IPS DF 4.7 (cell line): ENCODE measurements at regions not wholly inside any gene's neighbourhood (a gene's known extent, or its start where the extent isn't known, plus 50 kb on each side); places are given as distances from the start of the nearest gene placed in this dataset.

Source experiments
- DNase-seq: peaks from one replicate; pipeline ENCODE4 v3.0.0-alpha.2; 2013; ENCODE audit warnings: low spot score; ENCODE audit errors: extremely low read depth

GRCh38 chr5:168052686-168053085, 238.8 kb upstream of the WWC1 start:
- no peak for DNase-seq

DNA sequence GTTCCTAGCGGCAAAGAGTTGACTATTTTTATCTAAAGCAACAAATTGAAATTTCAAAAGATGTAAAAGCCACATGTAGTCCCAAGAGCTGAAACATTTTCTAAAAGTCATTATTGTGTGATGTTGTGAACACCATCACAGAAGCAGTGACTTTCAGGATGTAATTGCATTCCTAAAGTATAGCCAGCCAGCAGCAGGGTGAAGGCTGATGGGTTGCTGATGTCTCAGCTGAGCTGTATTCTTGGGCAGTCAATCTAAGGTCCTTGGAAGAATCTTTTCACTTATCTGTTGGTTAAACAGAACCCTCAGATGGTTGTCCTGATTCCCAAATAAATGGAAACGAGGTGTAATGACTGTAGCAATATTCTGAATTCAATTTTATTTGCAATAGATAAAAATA, 237.4 kb upstream of the WWC1 start:
- DNase-seq, result no peak

DNA sequence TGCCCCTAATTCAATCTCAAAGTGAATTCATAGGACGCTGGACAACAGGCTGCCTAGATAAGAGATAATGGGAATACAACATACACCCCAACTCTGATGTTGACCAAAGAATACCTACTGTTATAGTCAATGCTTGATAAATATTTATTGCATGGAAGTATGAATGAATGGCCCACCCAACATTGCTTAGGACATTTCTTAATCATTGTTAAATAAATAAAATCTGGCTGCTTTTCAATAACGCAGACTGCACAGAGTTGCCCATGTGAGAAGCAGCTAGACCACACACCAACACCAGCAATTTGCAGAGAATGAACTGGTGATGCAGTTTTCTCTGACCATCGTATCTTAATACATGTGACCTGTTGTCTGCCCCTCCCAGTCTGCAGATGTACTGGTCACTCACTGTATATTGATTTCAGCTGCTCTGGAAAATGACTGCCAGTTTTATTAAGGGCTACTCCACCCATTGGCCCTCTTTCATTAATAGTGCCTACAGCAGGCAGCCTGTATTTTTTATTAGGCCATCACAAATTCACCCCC, 236.2 kb upstream of the WWC1 start:
- no peak for DNase-seq

- DNase-seq, result no peak
Measured at GRCh38 chr5:168055961-168056360, 235.5 kb upstream of the WWC1 start.

DNA sequence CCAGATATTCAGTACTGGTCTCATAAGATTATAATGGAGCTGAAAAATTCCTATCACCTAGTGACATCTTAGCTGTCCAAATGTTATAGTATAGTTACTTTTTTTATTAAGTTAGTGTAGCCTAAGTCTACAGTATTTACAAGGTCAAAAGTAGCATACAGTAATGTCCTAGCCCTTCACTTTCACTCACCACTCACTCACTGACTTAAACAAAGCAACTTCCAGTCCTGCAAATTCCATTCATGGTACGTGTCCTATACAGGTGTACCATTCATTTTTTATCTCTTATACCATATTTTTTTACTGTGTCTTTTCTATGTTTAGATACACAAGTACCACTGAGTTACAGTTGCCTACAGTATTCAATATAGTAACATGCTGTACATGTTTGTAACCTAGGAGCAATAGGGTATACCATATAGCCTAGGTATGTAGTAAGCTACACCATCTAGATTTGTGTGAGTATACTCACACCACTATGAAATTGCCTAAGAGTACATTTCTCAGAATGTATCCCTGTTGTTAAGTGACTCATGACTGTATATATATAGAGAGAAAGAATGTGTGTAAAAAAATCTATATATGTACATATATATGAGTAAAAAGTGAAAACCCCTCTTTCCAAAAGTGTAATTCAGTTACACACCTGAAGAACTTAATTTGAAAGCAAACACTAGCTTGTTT, 234.8 kb upstream of the WWC1 start:
- DNase-seq, result no peak

GRCh38 chr5:168057905-168058304, 233.5 kb upstream of the WWC1 start:
- DNase-seq, result no peak

GRCh38 chr5:168059131-168059530, 232.3 kb upstream of the WWC1 start:
- no peak for DNase-seq

DNA sequence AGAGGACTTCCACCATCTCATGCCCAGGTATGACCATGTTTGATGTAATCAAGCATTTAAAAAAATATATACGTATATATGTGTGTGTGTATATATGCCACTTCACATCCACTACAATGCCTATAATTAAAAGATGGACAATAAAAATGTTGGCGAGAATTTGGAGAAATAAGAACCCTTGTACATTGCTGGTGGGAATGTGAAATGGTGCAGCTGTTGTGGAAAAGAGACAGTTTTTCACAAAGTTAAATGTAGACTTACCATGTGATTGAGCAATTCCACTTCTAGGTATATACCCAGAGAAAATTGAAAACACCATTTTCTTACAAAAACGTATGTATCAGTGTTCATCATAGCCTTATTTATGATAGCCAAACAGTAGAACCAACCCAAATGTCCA, 229.2 kb upstream of the WWC1 start:
- DNase-seq, result no peak

DNA sequence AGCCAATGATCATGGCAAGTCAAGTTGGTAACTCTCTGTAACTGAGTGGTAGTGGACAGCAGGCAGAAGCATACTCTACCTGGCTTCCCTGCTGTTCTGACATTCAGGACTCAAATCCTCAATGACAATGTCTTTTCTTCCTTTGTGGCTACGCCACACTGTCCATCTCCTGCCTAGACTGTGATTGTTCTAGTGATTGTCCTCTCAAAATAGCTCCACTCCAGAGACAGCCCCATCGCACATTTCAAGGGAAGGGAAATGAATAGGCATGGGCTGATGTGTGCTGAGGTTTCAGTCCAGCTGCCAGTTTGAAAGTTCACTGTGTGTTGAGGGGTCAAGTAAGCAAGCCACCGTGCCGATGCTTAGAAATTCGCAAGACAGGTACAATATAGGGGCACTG, 227.0 kb upstream of the WWC1 start:
- no peak for DNase-seq

DNA sequence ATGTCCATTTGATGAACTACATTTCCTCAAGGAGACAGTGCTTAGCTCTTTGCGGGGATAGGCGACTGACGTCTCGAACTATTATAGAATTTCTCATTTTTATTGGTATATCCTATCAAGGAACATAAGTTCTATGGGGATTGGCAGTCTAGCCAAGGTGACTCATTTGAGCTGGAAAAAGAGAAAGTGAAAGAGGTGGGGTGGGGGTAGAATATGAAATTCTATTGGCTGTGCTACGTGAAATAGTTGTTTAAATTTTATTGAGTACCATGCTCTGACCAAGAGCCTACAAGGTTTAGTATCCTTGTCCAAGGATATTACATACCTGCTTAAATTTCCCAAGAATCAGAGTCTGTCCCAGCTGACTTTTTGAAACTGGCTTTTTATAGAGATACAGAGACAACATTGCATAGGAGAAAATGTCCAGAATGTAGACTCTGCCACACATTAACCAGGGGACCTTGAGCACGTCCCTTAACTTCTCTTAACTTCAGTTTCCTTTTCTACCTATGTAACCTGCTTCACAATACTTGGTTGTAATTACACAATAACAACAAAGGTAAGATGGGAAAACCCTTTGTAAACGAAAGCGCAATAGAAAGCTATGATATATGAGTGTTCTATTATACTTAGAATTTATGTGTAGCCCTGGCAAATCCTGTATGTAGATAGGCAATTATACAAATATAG, 226.4 kb upstream of the WWC1 start:
- no peak for DNase-seq

DNA sequence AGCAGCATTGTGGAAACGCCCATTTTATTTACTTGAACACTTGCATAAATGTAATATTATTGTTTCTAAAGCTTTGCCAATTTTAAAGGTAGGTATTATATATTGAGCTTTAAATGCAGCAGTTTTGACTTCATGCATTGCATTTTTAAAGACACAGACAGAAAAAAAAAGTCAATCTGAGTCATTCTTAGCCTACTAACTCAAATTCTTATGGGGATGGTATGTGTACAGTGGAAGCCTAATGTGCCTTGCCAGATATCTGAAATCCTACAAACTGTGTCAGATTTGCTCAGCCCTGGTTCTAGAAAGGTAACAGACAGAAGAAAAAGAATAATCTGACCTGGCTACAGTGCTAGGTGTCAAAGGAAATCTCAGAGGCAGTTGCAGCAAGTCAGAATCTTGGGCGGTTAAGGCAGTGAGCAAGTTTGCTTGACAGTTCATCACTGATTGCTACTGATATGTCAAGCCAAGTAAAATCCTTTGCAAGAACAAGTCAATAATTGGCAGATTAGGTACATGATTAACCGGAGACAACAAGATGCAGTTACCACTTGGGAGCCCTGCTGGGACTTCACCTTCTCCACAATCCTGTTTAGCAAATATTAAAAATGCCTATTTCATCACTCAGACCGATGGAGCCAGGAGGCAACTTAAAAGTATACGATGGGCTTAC, 224.8 kb upstream of the WWC1 start:
- no peak for DNase-seq

DNA sequence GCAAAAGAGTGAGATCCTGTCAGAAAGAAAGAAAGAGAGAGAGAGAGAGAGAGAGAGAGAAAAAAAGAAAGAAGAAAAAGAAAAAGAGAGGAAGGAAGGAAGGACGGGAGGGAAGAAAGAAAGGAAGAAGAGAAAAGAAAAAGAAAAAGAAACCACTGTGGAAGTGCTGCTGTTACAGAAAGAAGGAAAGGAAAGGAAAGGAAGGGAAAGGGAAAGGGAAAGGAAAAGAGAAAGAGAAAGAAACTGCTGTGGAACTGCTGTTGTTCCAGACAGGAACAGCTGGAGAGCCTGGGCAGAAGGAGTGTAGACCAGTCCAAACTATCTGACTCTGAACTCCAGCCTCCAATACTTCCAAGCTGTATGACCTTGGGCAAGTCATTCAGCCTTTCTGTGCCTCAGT, 220.7 kb upstream of the WWC1 start:
- DNase-seq, result no peak

- DNase-seq, result no peak
Measured at GRCh38 chr5:168072665-168073064, 218.8 kb upstream of the WWC1 start.

DNA sequence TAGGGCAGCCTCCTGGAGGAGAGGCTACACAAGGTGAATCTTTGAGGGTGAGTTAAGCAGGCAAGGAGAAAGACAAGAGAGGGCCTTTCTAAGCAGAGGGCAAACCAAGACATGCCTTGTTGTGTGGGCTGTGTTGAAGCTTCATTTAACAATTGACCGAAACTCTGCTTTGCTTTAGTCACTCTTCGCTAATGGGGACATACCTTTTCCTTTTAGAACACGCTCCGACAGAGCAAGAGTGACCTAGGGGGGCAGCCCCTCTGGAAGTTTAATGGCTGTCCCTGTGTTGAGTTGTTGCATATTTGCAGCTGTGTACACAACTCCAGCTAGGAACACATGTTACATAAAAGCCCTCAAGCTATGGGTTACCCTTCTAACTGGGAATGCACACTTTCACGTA, 218.1 kb upstream of the WWC1 start:
- no peak for DNase-seq

- DNase-seq, result no peak
Measured at GRCh38 chr5:168073991-168074800, 217.2 kb upstream of the WWC1 start.

- DNase-seq, result no peak
Measured at GRCh38 chr5:168075387-168075786, 216.1 kb upstream of the WWC1 start.

DNA sequence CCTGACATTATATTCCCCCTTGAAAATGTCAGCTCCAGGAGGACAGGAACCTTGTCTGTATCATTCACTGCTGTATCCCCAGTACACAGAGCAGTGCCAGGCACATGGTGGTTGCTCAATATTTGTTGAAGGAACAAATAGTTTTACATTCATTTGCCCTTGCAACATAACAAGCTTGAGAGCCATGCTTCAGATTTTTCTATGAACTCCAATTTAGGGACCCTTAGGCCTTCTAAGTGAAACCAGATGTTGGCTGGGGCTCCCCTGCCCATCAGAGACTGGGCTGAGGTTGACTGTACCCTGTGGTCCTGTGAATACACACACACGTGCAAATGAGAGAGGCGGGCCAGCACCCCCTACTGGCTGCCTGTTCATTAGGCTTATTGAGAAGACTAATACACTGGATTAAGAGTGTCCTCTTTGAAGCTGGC, 214.9 kb upstream of the WWC1 start:
- DNase-seq, result no peak

- no peak for DNase-seq
Measured at GRCh38 chr5:168085261-168086031, 206.0 kb upstream of the WWC1 start.

DNA sequence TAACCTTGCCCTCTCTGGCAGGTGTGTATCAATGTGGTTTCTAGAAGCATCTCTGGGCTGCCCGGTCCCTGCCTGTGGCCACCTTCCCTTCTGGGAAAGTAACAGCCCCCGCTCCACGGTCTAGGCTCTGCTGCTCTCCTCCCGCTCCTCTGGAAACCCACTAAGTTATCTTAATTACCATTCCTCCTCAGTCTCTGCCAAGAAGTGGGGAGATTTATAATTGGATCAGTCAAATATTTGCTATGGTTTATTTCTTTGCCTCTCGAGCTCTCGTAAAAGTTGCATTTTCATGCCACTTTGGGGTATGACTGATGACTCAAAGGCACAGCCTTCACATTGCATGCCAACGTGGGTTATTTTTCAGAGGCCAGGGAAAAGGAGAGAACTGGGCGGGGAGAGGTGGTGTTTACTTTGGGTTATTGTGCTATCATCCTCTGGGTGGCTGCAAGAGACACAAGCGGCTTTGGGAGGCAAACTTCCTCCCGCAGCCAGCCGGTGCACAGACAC, 205.3 kb upstream of the WWC1 start:
- no peak for DNase-seq

GRCh38 chr5:168086746-168087145, 204.7 kb upstream of the WWC1 start:
- DNase-seq, result no peak
